ENCODE measurements at regions not wholly inside any gene's neighbourhood (a gene's known extent, or its start where the extent isn't known, plus 50 kb on each side); places are given as distances from the start of the nearest gene placed in this dataset.

DNA sequence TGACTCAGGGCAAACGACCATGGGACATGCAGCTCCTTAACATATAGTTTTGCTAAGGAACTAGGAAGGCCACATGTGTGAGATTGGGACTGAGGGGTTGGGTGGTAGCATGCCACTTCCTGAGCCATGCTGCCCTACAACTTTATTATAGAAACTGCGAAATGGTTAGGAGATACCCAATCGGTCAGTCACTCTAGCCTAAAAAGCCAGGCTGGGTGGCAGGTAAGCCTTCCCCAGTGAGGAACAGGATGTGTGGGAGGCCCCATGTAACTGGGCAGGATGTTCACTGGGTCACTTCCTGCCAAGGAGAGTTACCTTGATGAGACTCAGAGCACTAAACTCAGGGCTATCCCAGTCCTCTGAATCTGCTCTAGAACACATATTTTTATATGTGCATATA is 123.5 kb downstream of the MAP3K7 start:
- Histone ChIP-seq H3K4me3 (replicated peaks; ENCODE audit: insufficient read depth, low read length) (no peak overlapping the region), H3K27ac (replicated peaks) (no peak overlapping the region), H3K27me3 (ENCODE audit: insufficient read depth, poor library complexity, severe bottlenecking) (no peaks in the 10 kb centered on the region)
- DNase-seq (ENCODE audit: low read depth in 1 of 2, low spot score in 1 of 2) = no peak
- TF ChIP-seq GABPA (IDR thresholded peaks at IDR 0.05; ENCODE audit: low read depth) = no peak
- TF ChIP-seq, protein P1, sequence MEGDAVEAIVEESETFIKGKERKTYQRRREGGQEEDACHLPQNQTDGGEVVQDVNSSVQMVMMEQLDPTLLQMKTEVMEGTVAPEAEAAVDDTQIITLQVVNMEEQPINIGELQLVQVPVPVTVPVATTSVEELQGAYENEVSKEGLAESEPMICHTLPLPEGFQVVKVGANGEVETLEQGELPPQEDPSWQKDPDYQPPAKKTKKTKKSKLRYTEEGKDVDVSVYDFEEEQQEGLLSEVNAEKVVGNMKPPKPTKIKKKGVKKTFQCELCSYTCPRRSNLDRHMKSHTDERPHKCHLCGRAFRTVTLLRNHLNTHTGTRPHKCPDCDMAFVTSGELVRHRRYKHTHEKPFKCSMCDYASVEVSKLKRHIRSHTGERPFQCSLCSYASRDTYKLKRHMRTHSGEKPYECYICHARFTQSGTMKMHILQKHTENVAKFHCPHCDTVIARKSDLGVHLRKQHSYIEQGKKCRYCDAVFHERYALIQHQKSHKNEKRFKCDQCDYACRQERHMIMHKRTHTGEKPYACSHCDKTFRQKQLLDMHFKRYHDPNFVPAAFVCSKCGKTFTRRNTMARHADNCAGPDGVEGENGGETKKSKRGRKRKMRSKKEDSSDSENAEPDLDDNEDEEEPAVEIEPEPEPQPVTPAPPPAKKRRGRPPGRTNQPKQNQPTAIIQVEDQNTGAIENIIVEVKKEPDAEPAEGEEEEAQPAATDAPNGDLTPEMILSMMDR (IDR thresholded peaks at IDR 0.05; ENCODE audit: insufficient read depth, low read length) = no peak
- no peak for TF ChIP-seq POLR2AphosphoS5 (IDR thresholded peaks at IDR 0.05; ENCODE audit: low read depth)
- TF ChIP-seq SPI1 (IDR thresholded peaks at IDR 0.05; ENCODE audit: borderline replicate concordance, low read depth) = no peak
- TF ChIP-seq, protein P2, sequence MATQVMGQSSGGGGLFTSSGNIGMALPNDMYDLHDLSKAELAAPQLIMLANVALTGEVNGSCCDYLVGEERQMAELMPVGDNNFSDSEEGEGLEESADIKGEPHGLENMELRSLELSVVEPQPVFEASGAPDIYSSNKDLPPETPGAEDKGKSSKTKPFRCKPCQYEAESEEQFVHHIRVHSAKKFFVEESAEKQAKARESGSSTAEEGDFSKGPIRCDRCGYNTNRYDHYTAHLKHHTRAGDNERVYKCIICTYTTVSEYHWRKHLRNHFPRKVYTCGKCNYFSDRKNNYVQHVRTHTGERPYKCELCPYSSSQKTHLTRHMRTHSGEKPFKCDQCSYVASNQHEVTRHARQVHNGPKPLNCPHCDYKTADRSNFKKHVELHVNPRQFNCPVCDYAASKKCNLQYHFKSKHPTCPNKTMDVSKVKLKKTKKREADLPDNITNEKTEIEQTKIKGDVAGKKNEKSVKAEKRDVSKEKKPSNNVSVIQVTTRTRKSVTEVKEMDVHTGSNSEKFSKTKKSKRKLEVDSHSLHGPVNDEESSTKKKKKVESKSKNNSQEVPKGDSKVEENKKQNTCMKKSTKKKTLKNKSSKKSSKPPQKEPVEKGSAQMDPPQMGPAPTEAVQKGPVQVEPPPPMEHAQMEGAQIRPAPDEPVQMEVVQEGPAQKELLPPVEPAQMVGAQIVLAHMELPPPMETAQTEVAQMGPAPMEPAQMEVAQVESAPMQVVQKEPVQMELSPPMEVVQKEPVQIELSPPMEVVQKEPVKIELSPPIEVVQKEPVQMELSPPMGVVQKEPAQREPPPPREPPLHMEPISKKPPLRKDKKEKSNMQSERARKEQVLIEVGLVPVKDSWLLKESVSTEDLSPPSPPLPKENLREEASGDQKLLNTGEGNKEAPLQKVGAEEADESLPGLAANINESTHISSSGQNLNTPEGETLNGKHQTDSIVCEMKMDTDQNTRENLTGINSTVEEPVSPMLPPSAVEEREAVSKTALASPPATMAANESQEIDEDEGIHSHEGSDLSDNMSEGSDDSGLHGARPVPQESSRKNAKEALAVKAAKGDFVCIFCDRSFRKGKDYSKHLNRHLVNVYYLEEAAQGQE (IDR thresholded peaks at IDR 0.05; ENCODE audit: insufficient replicate concordance, low read depth) = no peak

GRCh38 chr6:90462102-90462501 is 124.8 kb downstream of the MAP3K7 start:
- DNase-seq (ENCODE audit: low read depth in 1 of 2, low spot score in 1 of 2) = no peak
- TF ChIP-seq, protein P1 (IDR thresholded peaks at IDR 0.05; ENCODE audit: insufficient read depth, low read length) = no peak
- TF ChIP-seq, protein P2 (IDR thresholded peaks at IDR 0.05; ENCODE audit: insufficient replicate concordance, low read depth) = no peak
- TF ChIP-seq POLR2AphosphoS5 (IDR thresholded peaks at IDR 0.05; ENCODE audit: low read depth) (no peak), SPI1 (IDR thresholded peaks at IDR 0.05; ENCODE audit: borderline replicate concordance, low read depth) (no peak), GABPA (IDR thresholded peaks at IDR 0.05; ENCODE audit: low read depth) (no peak)
- H3K27ac ChIP-seq (replicated peaks) = no peak overlapping the region
- H3K4me3 ChIP-seq (replicated peaks; ENCODE audit: insufficient read depth, low read length) = no peak overlapping the region
- H3K27me3 ChIP-seq (ENCODE audit: insufficient read depth, poor library complexity, severe bottlenecking) = no peaks in the 10 kb centered on the region

- Histone ChIP-seq H3K27me3 (ENCODE audit: insufficient read depth, poor library complexity, severe bottlenecking) (no peaks in the 10 kb centered on the region), H3K27ac (replicated peaks) (no peak overlapping the region), H3K4me3 (replicated peaks; ENCODE audit: insufficient read depth, low read length) (no peak overlapping the region)
- TF ChIP-seq, protein P1 (IDR thresholded peaks at IDR 0.05; ENCODE audit: insufficient read depth, low read length) = no peak
- no peak for TF ChIP-seq POLR2AphosphoS5 (IDR thresholded peaks at IDR 0.05; ENCODE audit: low read depth)
- TF ChIP-seq GABPA (IDR thresholded peaks at IDR 0.05; ENCODE audit: low read depth) = no peak
- TF ChIP-seq, protein P2 (IDR thresholded peaks at IDR 0.05; ENCODE audit: insufficient replicate concordance, low read depth) = no peak
- no peak for TF ChIP-seq SPI1 (IDR thresholded peaks at IDR 0.05; ENCODE audit: borderline replicate concordance, low read depth)
- DNase-seq (ENCODE audit: low read depth in 1 of 2, low spot score in 1 of 2) = no peak
Observed at GRCh38 chr6:90461383-90461782, 125.5 kb downstream of the MAP3K7 start.
